ENCODE measurements at regions not wholly inside any gene's neighbourhood (a gene's known extent, or its start where the extent isn't known, plus 50 kb on each side); places are given as distances from the start of the nearest gene placed in this dataset.

DNA sequence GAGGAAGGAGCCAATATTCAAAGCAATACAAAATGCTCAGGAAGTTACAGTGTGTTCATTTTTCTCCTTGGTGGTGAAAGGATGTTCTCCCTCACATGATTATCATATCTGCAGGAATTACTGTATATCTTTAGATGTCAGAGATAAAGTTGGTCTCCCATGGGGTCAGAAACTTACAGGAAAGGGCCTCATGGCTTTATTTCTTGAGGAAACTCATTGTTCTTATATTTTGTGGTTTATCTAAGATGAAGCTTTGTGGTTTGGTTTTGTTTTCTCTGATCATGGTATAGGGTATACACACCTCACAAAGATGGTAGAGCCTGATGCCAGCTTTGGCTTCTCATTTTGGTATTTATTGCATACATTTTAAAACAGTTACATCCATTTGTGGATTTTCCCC lies 100.5 kb upstream of the STXBP5 start:
- H2AFZ ChIP-seq (ENCODE audit: low read length), result no peak overlapping the region
- H3K27me3 ChIP-seq (ENCODE audit: control insufficient read depth, insufficient read depth, low read length), result no peaks in the 10 kb centered on the region
- TF ChIP-seq, protein P1, sequence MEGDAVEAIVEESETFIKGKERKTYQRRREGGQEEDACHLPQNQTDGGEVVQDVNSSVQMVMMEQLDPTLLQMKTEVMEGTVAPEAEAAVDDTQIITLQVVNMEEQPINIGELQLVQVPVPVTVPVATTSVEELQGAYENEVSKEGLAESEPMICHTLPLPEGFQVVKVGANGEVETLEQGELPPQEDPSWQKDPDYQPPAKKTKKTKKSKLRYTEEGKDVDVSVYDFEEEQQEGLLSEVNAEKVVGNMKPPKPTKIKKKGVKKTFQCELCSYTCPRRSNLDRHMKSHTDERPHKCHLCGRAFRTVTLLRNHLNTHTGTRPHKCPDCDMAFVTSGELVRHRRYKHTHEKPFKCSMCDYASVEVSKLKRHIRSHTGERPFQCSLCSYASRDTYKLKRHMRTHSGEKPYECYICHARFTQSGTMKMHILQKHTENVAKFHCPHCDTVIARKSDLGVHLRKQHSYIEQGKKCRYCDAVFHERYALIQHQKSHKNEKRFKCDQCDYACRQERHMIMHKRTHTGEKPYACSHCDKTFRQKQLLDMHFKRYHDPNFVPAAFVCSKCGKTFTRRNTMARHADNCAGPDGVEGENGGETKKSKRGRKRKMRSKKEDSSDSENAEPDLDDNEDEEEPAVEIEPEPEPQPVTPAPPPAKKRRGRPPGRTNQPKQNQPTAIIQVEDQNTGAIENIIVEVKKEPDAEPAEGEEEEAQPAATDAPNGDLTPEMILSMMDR (conservative IDR thresholded peaks at IDR 0.05 in 1 of 2, IDR thresholded peaks at IDR 0.05 in 1 of 2; ENCODE audit: low read depth in 1 of 2, low read length in 2 of 2), result no peak
- TF ChIP-seq EZH2 (IDR thresholded peaks at IDR 0.05; ENCODE audit: low read length, missing control alignments), result no peak
- no peak overlapping the region for H3K4me3 ChIP-seq (replicated peaks in 1 of 4; ENCODE audit: control extremely low read depth in 1 of 4, insufficient read depth in 1 of 4, low read depth in 3 of 4, low read length in 4 of 4)
- no peaks in the 10 kb centered on the region for H3K79me2 ChIP-seq (ENCODE audit: control insufficient read depth, insufficient read depth, low read length)
- no peak for DNase-seq (ENCODE audit: low read depth in 2 of 2)
- peaks cover 2% of the 10 kb centered on the region for H3K4me1 ChIP-seq (ENCODE audit: control insufficient read depth, extremely low read depth, insufficient read depth, low read length)
- no peak overlapping the region for H3K9ac ChIP-seq (ENCODE audit: insufficient read depth, low read length)
- no peak overlapping the region for H3K27ac ChIP-seq (ENCODE audit: insufficient read depth, low read length)
- H3K36me3 ChIP-seq (ENCODE audit: control insufficient read depth, insufficient read depth, low read length), result no peaks in the 10 kb centered on the region
- no peaks in the 10 kb centered on the region for H4K20me1 ChIP-seq (ENCODE audit: control insufficient read depth, extremely low read depth, insufficient read depth, low read length)
- H3K9me3 ChIP-seq (ENCODE audit: control insufficient read depth, insufficient read depth, low read depth, low read length), result no peaks in the 10 kb centered on the region
- no peak overlapping the region for H3K4me2 ChIP-seq (ENCODE audit: extremely low read depth, insufficient read depth, low read length)

DNA sequence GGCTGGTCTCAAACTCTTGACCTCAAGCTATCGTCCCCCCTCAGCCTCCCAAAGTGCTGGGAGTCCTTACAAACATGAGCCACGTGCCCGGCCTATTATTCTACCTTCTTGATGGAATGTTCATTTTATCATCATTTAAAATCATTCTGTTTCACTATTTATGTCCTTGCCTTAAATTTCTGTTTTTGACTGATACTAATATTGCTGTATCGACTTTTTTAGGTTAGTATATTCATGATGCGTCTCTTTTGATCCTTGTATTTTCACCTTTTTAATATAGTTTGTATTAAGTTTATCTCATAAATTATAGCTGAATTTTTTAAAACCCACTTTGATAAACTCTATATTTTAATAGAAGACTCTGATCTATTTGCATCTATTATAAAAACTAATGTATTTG lies 98.4 kb upstream of the STXBP5 start:
- no peaks in the 10 kb centered on the region for H3K4me1 ChIP-seq (ENCODE audit: control insufficient read depth, extremely low read depth, insufficient read depth, low read length)
- H3K36me3 ChIP-seq (ENCODE audit: control insufficient read depth, insufficient read depth, low read length), result no peaks in the 10 kb centered on the region
- H3K4me3 ChIP-seq (replicated peaks in 1 of 4; ENCODE audit: control extremely low read depth in 1 of 4, insufficient read depth in 1 of 4, low read depth in 3 of 4, low read length in 4 of 4), result no peak overlapping the region
- no peaks in the 10 kb centered on the region for H3K79me2 ChIP-seq (ENCODE audit: control insufficient read depth, insufficient read depth, low read length)
- no peak overlapping the region for H3K27ac ChIP-seq (ENCODE audit: insufficient read depth, low read length)
- H3K4me2 ChIP-seq (ENCODE audit: extremely low read depth, insufficient read depth, low read length), result no peak overlapping the region
- no peak for DNase-seq (ENCODE audit: low read depth in 2 of 2)
- H3K9ac ChIP-seq (ENCODE audit: insufficient read depth, low read length), result no peak overlapping the region
- no peaks in the 10 kb centered on the region for H3K27me3 ChIP-seq (ENCODE audit: control insufficient read depth, insufficient read depth, low read length)
- no peak overlapping the region for H2AFZ ChIP-seq (ENCODE audit: low read length)
- H4K20me1 ChIP-seq (ENCODE audit: control insufficient read depth, extremely low read depth, insufficient read depth, low read length), result no peaks in the 10 kb centered on the region
- no peak for TF ChIP-seq EZH2 (IDR thresholded peaks at IDR 0.05; ENCODE audit: low read length, missing control alignments)
- TF ChIP-seq, protein P1 (conservative IDR thresholded peaks at IDR 0.05 in 1 of 2, IDR thresholded peaks at IDR 0.05 in 1 of 2; ENCODE audit: low read depth in 1 of 2, low read length in 2 of 2), result no peak
- no peaks in the 10 kb centered on the region for H3K9me3 ChIP-seq (ENCODE audit: control insufficient read depth, insufficient read depth, low read depth, low read length)

DNA sequence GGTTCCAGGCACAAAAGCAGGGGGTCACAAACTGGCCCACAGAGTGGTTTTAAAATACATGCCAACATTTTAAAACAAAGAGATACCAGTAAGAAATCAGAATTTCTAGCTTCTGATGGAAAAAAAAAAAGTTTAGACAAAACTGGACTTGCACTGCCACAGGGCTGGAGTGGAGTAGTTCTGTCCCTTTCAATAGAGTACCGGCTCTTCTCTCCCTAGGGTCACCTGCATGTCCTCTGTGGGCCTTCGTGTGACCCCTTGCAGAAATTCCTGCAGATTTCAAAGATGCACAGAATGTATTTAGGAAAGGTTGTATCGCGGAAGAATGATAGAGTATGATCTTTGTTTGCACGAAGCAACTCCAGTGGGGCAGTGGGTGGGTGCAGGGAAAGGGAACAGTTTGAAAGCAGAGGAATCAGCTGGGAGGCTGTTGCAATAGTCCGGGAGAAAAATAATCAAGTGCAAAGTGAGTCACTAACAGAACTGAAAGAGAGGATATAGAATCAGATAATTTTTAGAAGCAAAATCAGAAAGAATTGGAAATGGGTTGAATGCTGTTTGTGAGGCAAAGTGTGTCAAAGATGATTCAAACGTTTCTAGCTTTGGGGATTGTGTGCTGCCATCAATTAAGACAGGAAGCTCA lies 97.3 kb upstream of the STXBP5 start:
- TF ChIP-seq EZH2 (IDR thresholded peaks at IDR 0.05; ENCODE audit: low read length, missing control alignments), result no peak
- TF ChIP-seq, protein P1 (conservative IDR thresholded peaks at IDR 0.05 in 1 of 2, IDR thresholded peaks at IDR 0.05 in 1 of 2; ENCODE audit: low read depth in 1 of 2, low read length in 2 of 2), result no peak
- H3K9ac ChIP-seq (ENCODE audit: insufficient read depth, low read length), result no peak overlapping the region
- no peak overlapping the region for H2AFZ ChIP-seq (ENCODE audit: low read length)
- peak; percentile 52 to 85 for DNase-seq (ENCODE audit: low read depth in 2 of 2)
- peak overlapping the region in 1 of 4 experiments; percentile 18 for H3K4me3 ChIP-seq (replicated peaks in 1 of 4; ENCODE audit: control extremely low read depth in 1 of 4, insufficient read depth in 1 of 4, low read depth in 3 of 4, low read length in 4 of 4)
- no peaks in the 10 kb centered on the region for H3K79me2 ChIP-seq (ENCODE audit: control insufficient read depth, insufficient read depth, low read length)
- H3K36me3 ChIP-seq (ENCODE audit: control insufficient read depth, insufficient read depth, low read length), result no peaks in the 10 kb centered on the region
- H4K20me1 ChIP-seq (ENCODE audit: control insufficient read depth, extremely low read depth, insufficient read depth, low read length), result no peaks in the 10 kb centered on the region
- H3K27me3 ChIP-seq (ENCODE audit: control insufficient read depth, insufficient read depth, low read length), result no peaks in the 10 kb centered on the region
- no peaks in the 10 kb centered on the region for H3K9me3 ChIP-seq (ENCODE audit: control insufficient read depth, insufficient read depth, low read depth, low read length)
- H3K4me2 ChIP-seq (ENCODE audit: extremely low read depth, insufficient read depth, low read length), result peak overlapping the region; percentile 53
- no peaks in the 10 kb centered on the region for H3K4me1 ChIP-seq (ENCODE audit: control insufficient read depth, extremely low read depth, insufficient read depth, low read length)
- H3K27ac ChIP-seq (ENCODE audit: insufficient read depth, low read length), result no peak overlapping the region
